GM23338 (cell line): ENCODE measurements at regions not wholly inside any gene's neighbourhood (a gene's known extent, or its start where the extent isn't known, plus 50 kb on each side); places are given as distances from the start of the nearest gene placed in this dataset.

ENCODE experiments used
- ATAC-seq: fragments of 200-7000 bp; cut with Tn5 transposase; 3 replicates; pipeline ENCODE4 v1.9.1; 2020
- DNase-seq: peaks from one replicate; pipeline ENCODE4 v3.0.0-alpha.2; 2015; ENCODE audit warnings: low spot score
- H2AFZ ChIP-seq: fragments of 200-600 bp; sonication (generic); 2 replicates; pipeline ENCODE4 v1.8.0; 2016; ENCODE audit warnings: antibody characterized with exemption, mild to moderate bottlenecking, moderate library complexity
- H3F3A ChIP-seq: fragments of 200-600 bp; sonication (generic); replicated peaks from 2 replicates; pipeline ENCODE4 v1.8.0; 2017; ENCODE audit warnings: antibody characterized with exemption, mixed run types, low read depth
- H3K27ac ChIP-seq: fragments of 200-600 bp; sonication (generic); 2 replicates; pipeline ENCODE4 v1.6.1; 2016; ENCODE audit warnings: low read depth
- H3K27me3 ChIP-seq: fragments of 200-600 bp; sonication (generic); 2 replicates; pipeline ENCODE4 v1.8.0; 2016; ENCODE audit warnings: mild to moderate bottlenecking, mixed run types, moderate library complexity; ENCODE audit not compliant: insufficient read depth
- H3K36me3 ChIP-seq: fragments of 200-600 bp; sonication (generic); 2 replicates; pipeline ENCODE4 v1.8.0; 2016; ENCODE audit warnings: mild to moderate bottlenecking; ENCODE audit not compliant: insufficient read depth
- H3K4me1 ChIP-seq: fragments of 200-600 bp; sonication (generic); 2 replicates; pipeline ENCODE4 v1.8.0; 2016; ENCODE audit warnings: mild to moderate bottlenecking, moderate library complexity; ENCODE audit not compliant: insufficient read depth
- H3K4me2 ChIP-seq: fragments of 200-600 bp; sonication (generic); 2 replicates; pipeline ENCODE4 v1.7.1; 2017; ENCODE audit warnings: mixed run types
- H3K4me3 ChIP-seq: fragments of 200-600 bp; sonication (generic); 2 replicates; pipeline ENCODE4 v1.6.1; 2016; ENCODE audit warnings: mixed run types
- H3K79me2 ChIP-seq: fragments of 200-600 bp; sonication (generic); replicated peaks from 2 replicates; pipeline ENCODE4 v1.8.0; 2017; ENCODE audit warnings: mild to moderate bottlenecking; ENCODE audit not compliant: insufficient read depth
- H3K9me2 ChIP-seq: fragments of 200-600 bp; sonication (generic); 2 replicates; pipeline ENCODE4 v1.8.0; 2017; ENCODE audit not compliant: insufficient read depth
- H4K20me1 ChIP-seq: fragments of 200-600 bp; sonication (generic); replicated peaks from 2 replicates; pipeline ENCODE4 v1.8.0; 2017; ENCODE audit warnings: mild to moderate bottlenecking; ENCODE audit not compliant: insufficient read depth
- H3K27ac Mint-ChIP-seq: 2 replicates; pipeline ENCODE4 v1.8.0; 2020; ENCODE audit warnings: inconsistent platforms, mild to moderate bottlenecking, moderate library complexity, mixed read lengths
- H3K27me3 Mint-ChIP-seq: 3 replicates; pipeline ENCODE4 v1.8.0; 2022; ENCODE audit warnings: low read depth, mild to moderate bottlenecking, moderate library complexity, mixed read lengths, inconsistent platforms; ENCODE audit not compliant: insufficient read depth, poor library complexity
- H3K36me3 Mint-ChIP-seq: 3 replicates; pipeline ENCODE4 v1.8.0; 2021; ENCODE audit warnings: low read depth, mild to moderate bottlenecking, inconsistent platforms, moderate library complexity, mixed read lengths
- H3K4me1 Mint-ChIP-seq: 3 replicates; pipeline ENCODE4 v1.8.0; 2020; ENCODE audit warnings: mild to moderate bottlenecking, inconsistent platforms, mixed read lengths
- H3K4me3 Mint-ChIP-seq: 3 replicates; pipeline ENCODE4 v1.8.0; 2021; ENCODE audit warnings: moderate library complexity, mild to moderate bottlenecking, inconsistent platforms, mixed read lengths
- H3K9me3 Mint-ChIP-seq: 3 replicates; pipeline ENCODE4 v1.8.0; 2020; ENCODE audit warnings: moderate library complexity, mild to moderate bottlenecking, inconsistent platforms, mixed read lengths
- ETS1 ChIP-seq: IDR thresholded peaks from 2 replicates; pipeline ENCODE4 v1.6.1; 2016; ENCODE audit warnings: antibody characterized with exemption
- EZH2phosphoT487 ChIP-seq: fragments of 200-600 bp; sonication (generic); IDR thresholded peaks from one replicate; pipeline ENCODE4 v1.8.1; 2018; ENCODE audit warnings: antibody characterized with exemption; ENCODE audit not compliant: unreplicated experiment
- JUNB ChIP-seq: IDR thresholded peaks from one replicate; pipeline ENCODE4 v1.6.1; 2016; ENCODE audit warnings: antibody characterized with exemption; ENCODE audit not compliant: unreplicated experiment
- NANOG ChIP-seq: IDR thresholded peaks from 2 replicates; pipeline ENCODE4 v1.6.1; 2016; ENCODE audit warnings: antibody characterized with exemption, borderline replicate concordance
- POLR2AphosphoS5 ChIP-seq: IDR thresholded peaks from 2 replicates; pipeline ENCODE4 v1.6.1; 2016; ENCODE audit warnings: antibody characterized with exemption, low read depth
- ZNF114 ChIP-seq: fragments of 250-450 bp; sonication (Bioruptor Pico); IDR thresholded peaks from 2 replicates; pipeline ENCODE4 v1.5.0; 2020; ENCODE audit warnings: mild to moderate bottlenecking, moderate library complexity
- ZNF331 ChIP-seq: fragments of 250-450 bp; sonication (Bioruptor Pico); IDR thresholded peaks from 2 replicates; pipeline ENCODE4 v1.5.0; 2020; ENCODE audit warnings: low read depth, mild to moderate bottlenecking, moderate library complexity
- TF ChIP-seq, protein P1 (sequence below): IDR thresholded peaks from one replicate; pipeline ENCODE4 v1.6.1; 2018; ENCODE audit warnings: antibody characterized with exemption; ENCODE audit not compliant: unreplicated experiment
- TF ChIP-seq, protein P2 (sequence below), 2 experiments: fragments of 200-600 bp in 1 of 2; sonication (generic) in 1 of 2; conservative IDR thresholded peaks; 2 replicates each; pipeline versions ENCODE4 v1.5.1 to v1.6.1; 2016 to 2017; ENCODE audit warnings: antibody characterized with exemption in 2 of 2, low read depth in 2 of 2, mild to moderate bottlenecking in 2 of 2, moderate library complexity in 1 of 2

GRCh38 chr2:180891360-180891759 is 89.0 kb upstream of the UBE2E3 start (continued):
- TF ChIP-seq POLR2AphosphoS5 (no peak), ZNF331 (CRISPR knock-in tag) (no peak), JUNB (no peak), ZNF114 (CRISPR knock-in tag) (no peak)

DNA sequence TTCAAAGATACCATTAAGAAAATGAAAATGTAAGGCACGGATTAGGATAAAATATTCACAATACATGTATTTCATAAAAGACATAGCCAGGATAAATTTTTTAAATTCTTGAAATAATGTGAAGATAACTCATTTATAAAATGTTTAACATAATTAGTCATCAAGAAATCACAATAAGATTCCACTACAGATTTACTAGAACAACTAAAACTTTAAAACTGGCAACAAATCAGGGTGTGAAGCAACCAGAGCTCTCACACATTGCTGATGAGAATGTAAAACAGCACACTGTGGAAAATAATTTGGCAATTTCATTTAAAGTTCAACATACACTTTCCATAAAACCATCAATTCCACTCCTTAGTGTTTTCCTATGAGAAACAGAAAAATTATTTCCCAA is 89.6 kb upstream of the UBE2E3 start:
- Histone ChIP-seq H3K9me2 (no peaks in the 10 kb centered on the region), H3K27me3 (no peaks in the 10 kb centered on the region), H3K4me3 (no peak overlapping the region), H3K79me2 (no peaks in the 10 kb centered on the region), H3K27ac (no peak overlapping the region), H3F3A (no peaks in the 10 kb centered on the region), H3K4me2 (no peak overlapping the region), H4K20me1 (no peaks in the 10 kb centered on the region), H2AFZ (no peak overlapping the region), H3K4me1 (no peaks in the 10 kb centered on the region), H3K36me3 (no peaks in the 10 kb centered on the region)
- TF ChIP-seq ZNF114 (CRISPR knock-in tag) = no peak
- TF ChIP-seq, protein P1, sequence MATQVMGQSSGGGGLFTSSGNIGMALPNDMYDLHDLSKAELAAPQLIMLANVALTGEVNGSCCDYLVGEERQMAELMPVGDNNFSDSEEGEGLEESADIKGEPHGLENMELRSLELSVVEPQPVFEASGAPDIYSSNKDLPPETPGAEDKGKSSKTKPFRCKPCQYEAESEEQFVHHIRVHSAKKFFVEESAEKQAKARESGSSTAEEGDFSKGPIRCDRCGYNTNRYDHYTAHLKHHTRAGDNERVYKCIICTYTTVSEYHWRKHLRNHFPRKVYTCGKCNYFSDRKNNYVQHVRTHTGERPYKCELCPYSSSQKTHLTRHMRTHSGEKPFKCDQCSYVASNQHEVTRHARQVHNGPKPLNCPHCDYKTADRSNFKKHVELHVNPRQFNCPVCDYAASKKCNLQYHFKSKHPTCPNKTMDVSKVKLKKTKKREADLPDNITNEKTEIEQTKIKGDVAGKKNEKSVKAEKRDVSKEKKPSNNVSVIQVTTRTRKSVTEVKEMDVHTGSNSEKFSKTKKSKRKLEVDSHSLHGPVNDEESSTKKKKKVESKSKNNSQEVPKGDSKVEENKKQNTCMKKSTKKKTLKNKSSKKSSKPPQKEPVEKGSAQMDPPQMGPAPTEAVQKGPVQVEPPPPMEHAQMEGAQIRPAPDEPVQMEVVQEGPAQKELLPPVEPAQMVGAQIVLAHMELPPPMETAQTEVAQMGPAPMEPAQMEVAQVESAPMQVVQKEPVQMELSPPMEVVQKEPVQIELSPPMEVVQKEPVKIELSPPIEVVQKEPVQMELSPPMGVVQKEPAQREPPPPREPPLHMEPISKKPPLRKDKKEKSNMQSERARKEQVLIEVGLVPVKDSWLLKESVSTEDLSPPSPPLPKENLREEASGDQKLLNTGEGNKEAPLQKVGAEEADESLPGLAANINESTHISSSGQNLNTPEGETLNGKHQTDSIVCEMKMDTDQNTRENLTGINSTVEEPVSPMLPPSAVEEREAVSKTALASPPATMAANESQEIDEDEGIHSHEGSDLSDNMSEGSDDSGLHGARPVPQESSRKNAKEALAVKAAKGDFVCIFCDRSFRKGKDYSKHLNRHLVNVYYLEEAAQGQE = no peak
- no peak for TF ChIP-seq ETS1
- TF ChIP-seq ZNF331 (CRISPR knock-in tag) = no peak
- ATAC-seq (no peak), DNase-seq (no peak)
- Mint-ChIP-seq H3K36me3 (no peaks in the 10 kb centered on the region), H3K27me3 (peaks cover 2% of the 10 kb centered on the region), H3K27ac (no peak overlapping the region), H3K4me3 (no peak overlapping the region), H3K9me3 (no peaks in the 10 kb centered on the region), H3K4me1 (peaks cover 2% of the 10 kb centered on the region; the same call in 1 of the 3 replicates)

DNA sequence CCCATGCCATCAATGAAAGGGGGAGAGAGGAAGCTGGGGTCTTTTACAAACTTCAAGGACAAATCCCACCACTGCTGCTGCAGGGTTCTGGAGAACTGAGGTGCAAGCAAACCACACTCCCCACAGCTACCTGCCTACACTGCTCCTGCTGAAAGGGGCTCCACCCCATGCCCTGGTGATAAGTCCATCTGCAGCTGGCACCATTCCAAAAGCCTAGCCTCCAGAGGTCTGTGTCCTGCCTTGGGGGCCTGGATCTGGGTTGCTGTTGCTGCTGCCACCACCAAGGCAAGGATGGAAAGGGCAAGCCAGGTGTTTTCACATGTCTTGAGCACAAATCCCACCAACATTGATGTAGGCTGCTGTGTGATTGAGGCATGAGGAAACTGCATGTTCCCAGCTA is 97.4 kb upstream of the UBE2E3 start:
- no peak overlapping the region for H3K4me3 Mint-ChIP-seq
- Histone ChIP-seq H3K36me3 (no peaks in the 10 kb centered on the region), H3K4me3 (no peak overlapping the region), H3K4me1 (no peaks in the 10 kb centered on the region), H2AFZ (no peak overlapping the region), H3K79me2 (no peaks in the 10 kb centered on the region), H3K27me3 (no peaks in the 10 kb centered on the region), H3K4me2 (no peak overlapping the region), H3K27ac (no peak overlapping the region), H3F3A (no peaks in the 10 kb centered on the region), H3K9me2 (no peaks in the 10 kb centered on the region), H4K20me1 (no peaks in the 10 kb centered on the region)
- DNase-seq (no peak), ATAC-seq (no peak)
- no peaks in the 10 kb centered on the region for H3K36me3 Mint-ChIP-seq
- H3K9me3 Mint-ChIP-seq = no peaks in the 10 kb centered on the region
- H3K4me1 Mint-ChIP-seq = no peaks in the 10 kb centered on the region
- no peak overlapping the region for H3K27ac Mint-ChIP-seq
- no peaks in the 10 kb centered on the region for H3K27me3 Mint-ChIP-seq
- TF ChIP-seq, protein P1 = no peak
- TF ChIP-seq ZNF114 (CRISPR knock-in tag) (no peak), EZH2phosphoT487 (no peak), JUNB (no peak), NANOG (no peak)
- TF ChIP-seq, protein P2, sequence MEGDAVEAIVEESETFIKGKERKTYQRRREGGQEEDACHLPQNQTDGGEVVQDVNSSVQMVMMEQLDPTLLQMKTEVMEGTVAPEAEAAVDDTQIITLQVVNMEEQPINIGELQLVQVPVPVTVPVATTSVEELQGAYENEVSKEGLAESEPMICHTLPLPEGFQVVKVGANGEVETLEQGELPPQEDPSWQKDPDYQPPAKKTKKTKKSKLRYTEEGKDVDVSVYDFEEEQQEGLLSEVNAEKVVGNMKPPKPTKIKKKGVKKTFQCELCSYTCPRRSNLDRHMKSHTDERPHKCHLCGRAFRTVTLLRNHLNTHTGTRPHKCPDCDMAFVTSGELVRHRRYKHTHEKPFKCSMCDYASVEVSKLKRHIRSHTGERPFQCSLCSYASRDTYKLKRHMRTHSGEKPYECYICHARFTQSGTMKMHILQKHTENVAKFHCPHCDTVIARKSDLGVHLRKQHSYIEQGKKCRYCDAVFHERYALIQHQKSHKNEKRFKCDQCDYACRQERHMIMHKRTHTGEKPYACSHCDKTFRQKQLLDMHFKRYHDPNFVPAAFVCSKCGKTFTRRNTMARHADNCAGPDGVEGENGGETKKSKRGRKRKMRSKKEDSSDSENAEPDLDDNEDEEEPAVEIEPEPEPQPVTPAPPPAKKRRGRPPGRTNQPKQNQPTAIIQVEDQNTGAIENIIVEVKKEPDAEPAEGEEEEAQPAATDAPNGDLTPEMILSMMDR (conservative IDR thresholded peaks at IDR 0.05; ENCODE audit: low read depth in 2 of 2) = no peak
